Stomach smooth muscle (tissue), 2 donors: ENCODE measurements at regions not wholly inside any gene's neighbourhood (a gene's known extent, or its start where the extent isn't known, plus 50 kb on each side); places are given as distances from the start of the nearest gene placed in this dataset.

ENCODE experiments used
- H3K27ac ChIP-seq: one replicate; pipeline ENCODE4 v1.7.0; 2013; ENCODE audit warnings: mild to moderate bottlenecking, low read length, inconsistent platforms
- H3K27me3 ChIP-seq, 2 donors: one replicate each; pipeline ENCODE4 v1.7.0; 2013; ENCODE audit warnings: low read length in 2 of 2; ENCODE audit not compliant: insufficient read depth in 2 of 2, control insufficient read depth in 1 of 2
- H3K36me3 ChIP-seq, 2 donors: one replicate each; pipeline ENCODE4 v1.7.0; 2013; ENCODE audit warnings: low read length in 2 of 2; ENCODE audit not compliant: control insufficient read depth in 2 of 2, insufficient read depth in 2 of 2
- H3K4me1 ChIP-seq: one replicate; pipeline ENCODE4 v1.7.0; 2013; ENCODE audit warnings: low read length; ENCODE audit not compliant: control insufficient read depth, insufficient read depth
- H3K4me3 ChIP-seq, 2 donors: one replicate each; pipeline ENCODE4 v1.7.0; 2013; ENCODE audit warnings: low read length in 2 of 2
- H3K9ac ChIP-seq, 2 donors: one replicate each; pipeline ENCODE4 v1.7.0; 2013; ENCODE audit warnings: low read length in 2 of 2, mild to moderate bottlenecking in 1 of 2
- H3K9me3 ChIP-seq, 2 donors: one replicate each; pipeline ENCODE4 v1.7.0; 2013; ENCODE audit warnings: low read length in 2 of 2; ENCODE audit not compliant: control insufficient read depth in 2 of 2
- donor health status: healthy.
- donor health status: Pancreatic carcinoma.

DNA sequence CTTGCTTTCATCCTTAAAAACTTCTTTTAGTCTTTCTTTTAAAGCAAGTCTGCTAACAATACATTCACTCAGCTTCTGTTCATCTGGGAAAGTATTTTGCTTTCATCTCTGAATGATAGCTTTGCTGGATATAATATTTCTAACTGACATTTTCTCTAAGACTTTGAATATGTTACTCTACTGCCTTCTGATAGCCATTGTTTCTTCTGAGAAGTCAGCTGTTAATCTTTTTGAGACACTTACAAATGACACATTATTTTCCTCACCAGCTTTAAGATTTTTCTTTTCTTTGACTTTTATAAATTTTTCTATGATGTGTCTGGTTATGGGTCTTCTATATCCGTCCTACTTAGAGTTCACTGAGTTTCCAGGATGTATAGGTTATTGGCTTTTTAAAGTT is 643.1 kb downstream of the KCNA4 start:
- Histone ChIP-seq H3K36me3 (no peaks in the 10 kb centered on the region), H3K9me3 (no peaks in the 10 kb centered on the region), H3K9ac (no peak overlapping the region), H3K4me1 (no peaks in the 10 kb centered on the region), H3K4me3 (no peak overlapping the region), H3K27ac (no peak overlapping the region), H3K27me3 (no peaks in the 10 kb centered on the region)

DNA sequence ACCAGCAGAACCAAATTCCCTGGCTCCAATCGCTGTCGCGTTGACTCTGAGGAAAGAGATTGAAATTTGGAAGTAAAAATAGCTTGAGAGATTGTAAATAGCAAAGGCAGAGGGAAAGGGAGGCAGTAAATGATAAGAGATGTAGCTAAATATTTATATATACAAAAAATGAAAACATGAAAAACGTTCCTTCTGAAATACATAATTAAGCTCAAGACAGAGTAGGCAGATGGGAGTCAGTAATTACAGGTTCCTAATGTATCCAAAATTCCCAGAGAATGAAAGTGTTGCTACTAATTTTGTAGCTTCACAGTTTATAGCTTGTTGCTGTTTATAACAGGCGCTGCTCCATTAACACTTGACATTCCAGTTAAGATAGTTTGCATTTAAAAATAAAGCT is 648.7 kb downstream of the KCNA4 start:
- no peaks in the 10 kb centered on the region for H3K4me1 ChIP-seq
- no peak overlapping the region for H3K4me3 ChIP-seq
- H3K9me3 ChIP-seq = no peaks in the 10 kb centered on the region
- no peaks in the 10 kb centered on the region for H3K27me3 ChIP-seq
- no peaks in the 10 kb centered on the region for H3K36me3 ChIP-seq
- H3K27ac ChIP-seq = no peak overlapping the region
- no peak overlapping the region for H3K9ac ChIP-seq

DNA sequence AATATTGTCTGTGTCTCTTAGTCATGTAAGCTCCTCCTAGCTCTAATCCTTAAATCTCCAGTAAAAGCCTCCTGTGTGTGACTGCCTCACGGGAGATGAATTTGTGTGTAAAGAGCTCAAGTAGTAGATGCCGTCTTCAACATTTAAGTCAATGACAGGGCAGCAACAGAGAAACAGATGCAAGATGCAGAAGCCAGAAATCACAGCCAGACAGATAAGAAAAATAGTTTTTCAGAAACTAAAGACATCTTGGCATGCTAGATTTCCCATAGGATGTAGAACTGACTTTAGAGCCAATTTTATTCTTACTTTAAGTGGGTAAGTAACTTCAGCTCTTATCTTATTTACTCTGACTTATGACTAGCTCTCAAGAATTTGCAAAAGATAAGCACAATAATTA is 652.8 kb downstream of the KCNA4 start:
- Histone ChIP-seq H3K9ac (no peak overlapping the region), H3K27ac (no peak overlapping the region), H3K9me3 (no peaks in the 10 kb centered on the region), H3K36me3 (no peaks in the 10 kb centered on the region), H3K4me3 (no peak overlapping the region), H3K27me3 (no peaks in the 10 kb centered on the region), H3K4me1 (no peaks in the 10 kb centered on the region)

DNA sequence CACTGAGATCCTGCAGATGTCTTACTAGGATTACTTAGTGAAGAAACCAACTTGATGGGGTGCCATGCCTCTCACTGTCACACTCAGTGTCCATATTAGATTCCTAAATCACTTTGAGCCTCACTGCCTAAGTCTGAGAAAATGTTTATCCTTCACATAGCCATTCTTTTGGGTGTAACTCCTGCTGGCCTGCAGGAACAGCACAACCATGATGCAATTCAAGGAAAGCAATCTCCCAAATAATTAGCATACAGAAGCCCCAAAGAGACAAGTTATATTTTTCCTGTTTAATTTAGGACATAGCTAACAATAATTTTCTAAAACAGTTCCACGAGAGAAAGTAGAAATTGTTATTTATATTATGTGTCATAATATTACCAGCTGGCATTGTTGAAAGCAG is 655.5 kb downstream of the KCNA4 start:
- Histone ChIP-seq H3K36me3 (no peaks in the 10 kb centered on the region), H3K27ac (no peak overlapping the region), H3K4me1 (no peaks in the 10 kb centered on the region), H3K9me3 (no peaks in the 10 kb centered on the region), H3K9ac (no peak overlapping the region), H3K4me3 (no peak overlapping the region), H3K27me3 (no peaks in the 10 kb centered on the region)

DNA sequence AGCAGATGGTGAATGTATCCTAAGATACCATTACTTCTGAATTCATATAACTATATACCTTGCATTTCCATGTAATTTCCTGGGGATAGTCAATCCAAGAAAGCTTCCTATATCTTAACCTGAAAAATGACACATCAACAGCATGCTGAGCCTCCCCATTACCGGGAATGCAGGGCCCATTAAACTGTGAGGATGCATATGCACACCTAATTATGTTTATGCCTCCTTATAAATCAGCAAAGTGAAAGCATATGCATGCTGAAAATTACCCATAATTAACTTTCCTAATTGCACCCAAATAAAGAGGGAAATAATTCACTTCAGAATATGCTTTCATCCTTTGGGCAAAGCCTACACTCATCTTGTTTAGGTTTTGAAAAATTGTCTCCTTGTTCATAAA is 663.0 kb downstream of the KCNA4 start:
- Histone ChIP-seq H3K27ac (no peak overlapping the region), H3K9me3 (no peaks in the 10 kb centered on the region), H3K4me1 (no peaks in the 10 kb centered on the region), H3K4me3 (no peak overlapping the region), H3K9ac (no peak overlapping the region), H3K27me3 (no peaks in the 10 kb centered on the region), H3K36me3 (no peaks in the 10 kb centered on the region)

DNA sequence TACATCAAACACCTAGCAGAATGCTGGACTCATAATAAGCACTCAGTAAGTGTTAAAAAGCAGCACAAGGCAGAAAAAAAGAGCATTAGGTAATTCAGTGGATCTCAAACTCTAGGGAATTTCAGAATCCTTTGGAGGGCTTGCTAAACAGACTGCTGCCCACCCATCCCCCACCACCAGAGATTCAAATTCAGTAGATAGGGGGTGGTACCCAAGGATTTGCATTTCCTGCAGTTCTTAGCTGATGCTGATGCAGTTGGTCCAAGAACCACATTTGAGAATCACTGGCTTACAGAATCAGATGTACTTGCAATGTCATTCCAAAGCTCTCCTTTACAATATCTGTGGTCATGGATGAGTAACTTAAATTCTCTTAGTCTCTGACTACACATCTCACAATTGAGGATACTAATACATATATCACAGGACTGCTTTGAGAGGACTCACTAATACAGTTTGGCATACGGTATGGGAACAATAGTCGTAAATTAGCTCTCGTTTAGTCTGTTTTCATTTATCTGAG is 664.5 kb downstream of the KCNA4 start:
- Histone ChIP-seq H3K9ac (no peak overlapping the region), H3K4me3 (no peak overlapping the region), H3K36me3 (no peaks in the 10 kb centered on the region), H3K27me3 (no peaks in the 10 kb centered on the region), H3K27ac (no peak overlapping the region), H3K9me3 (no peaks in the 10 kb centered on the region), H3K4me1 (no peaks in the 10 kb centered on the region)

DNA sequence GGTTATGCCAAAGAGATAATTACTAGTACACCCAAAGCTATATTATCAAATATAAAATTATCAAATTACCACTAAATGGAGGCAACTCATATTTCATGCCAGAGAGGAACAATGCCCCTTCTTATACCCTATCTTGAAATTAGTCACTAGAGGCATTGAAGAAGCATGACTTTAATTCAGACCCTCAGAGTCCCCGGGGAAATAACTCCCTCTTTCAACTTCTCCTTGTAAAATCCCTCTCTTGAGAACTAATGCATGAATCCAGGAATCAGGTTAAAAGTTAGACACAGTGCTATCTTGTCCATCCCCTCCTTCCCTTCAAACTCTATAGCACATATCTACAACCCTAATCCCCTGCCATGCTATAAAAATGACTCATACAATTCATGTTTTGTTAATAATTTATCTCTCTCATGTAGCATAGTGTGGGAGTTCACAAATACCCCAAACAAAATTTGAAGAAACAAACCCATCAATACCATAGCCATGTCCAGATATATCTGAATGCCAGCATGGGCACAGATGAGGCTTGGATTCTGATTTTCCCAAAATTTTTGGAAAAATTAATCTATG is 665.4 kb downstream of the KCNA4 start:
- Histone ChIP-seq H3K27me3 (no peaks in the 10 kb centered on the region), H3K27ac (no peak overlapping the region), H3K36me3 (no peaks in the 10 kb centered on the region), H3K4me1 (no peaks in the 10 kb centered on the region), H3K4me3 (no peak overlapping the region), H3K9me3 (no peaks in the 10 kb centered on the region), H3K9ac (no peak overlapping the region)

DNA sequence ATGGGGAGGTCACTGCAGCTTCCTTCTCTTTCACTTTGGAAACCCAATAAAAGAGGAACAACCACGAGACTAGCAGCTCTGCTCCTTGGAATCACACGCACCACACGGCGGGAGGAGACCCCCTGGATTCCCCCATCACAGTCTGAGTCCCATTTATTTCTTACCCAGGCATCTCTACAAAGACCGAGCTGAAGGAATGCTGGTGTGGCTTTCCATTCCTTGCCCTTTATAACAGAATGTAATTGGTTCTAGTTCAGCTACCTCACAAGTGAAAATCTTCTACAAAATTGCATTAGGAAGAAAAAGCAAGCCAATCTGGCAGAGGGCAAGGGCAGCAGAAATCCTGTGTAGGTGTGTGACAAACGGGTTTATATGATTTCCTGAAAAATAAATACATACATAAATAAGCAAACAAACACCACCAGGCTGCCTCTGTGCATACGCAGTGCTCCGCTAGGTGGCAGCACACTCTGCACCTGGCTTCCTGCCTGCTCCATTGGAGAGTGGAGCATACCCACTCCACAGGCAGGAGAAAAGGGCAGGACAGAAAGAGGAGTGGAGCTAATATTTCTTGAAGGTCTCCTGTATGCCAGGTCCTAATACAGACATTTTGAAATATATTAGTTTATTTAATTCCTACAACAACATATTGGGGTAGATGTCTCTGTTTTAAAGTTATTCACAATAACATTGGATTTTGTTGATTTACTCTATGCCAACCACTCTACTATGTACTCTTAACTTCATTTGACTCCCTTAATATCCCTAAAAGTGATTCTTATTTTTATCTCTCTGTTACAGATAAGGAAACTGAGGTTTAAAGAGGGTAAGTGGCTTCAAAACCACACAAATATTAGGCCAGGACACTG is 673.1 kb downstream of the KCNA4 start:
- H3K4me3 ChIP-seq = no peak overlapping the region
- no peaks in the 10 kb centered on the region for H3K4me1 ChIP-seq
- H3K9ac ChIP-seq = no peak overlapping the region
- no peak overlapping the region for H3K27ac ChIP-seq
- no peaks in the 10 kb centered on the region for H3K27me3 ChIP-seq
- no peaks in the 10 kb centered on the region for H3K36me3 ChIP-seq
- no peaks in the 10 kb centered on the region for H3K9me3 ChIP-seq

DNA sequence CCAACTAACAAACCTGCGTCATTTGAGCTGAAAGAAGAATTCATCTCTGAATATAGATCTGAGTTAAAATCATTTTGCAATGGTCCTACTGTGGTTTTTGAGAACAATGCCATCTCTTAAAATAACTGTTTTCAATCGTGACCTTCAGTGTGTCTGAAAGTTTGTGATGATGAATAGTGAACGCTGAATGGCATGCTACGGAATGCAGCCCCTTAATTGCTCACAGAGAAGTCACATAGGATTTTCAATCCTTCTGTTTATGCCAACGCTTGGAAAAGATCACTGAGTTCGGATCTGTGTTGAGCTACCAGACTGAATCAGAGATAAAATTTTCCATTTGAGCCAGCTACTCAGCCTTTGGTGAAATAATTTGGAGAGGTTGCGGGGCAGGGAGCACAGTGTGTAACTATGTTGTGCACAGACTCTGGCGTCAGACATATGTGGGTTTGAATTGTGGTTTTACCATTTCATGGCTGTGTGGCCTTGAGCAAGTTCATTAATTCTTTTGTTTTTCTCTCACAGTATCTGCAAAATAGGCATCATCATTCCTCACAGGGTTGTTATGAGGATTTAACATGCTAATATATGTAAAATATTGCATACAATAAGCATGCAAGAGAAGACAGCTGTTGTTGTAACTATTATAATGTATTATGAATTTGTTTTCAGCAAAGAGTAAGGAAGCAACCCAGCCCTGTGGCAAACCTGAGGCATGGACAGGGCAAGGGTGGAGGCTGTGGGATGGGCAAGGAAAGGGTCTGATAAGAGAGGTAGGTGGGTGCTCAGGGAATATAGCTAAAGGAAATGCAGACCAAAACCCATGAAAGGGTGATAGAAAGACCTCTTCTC is 679.9 kb downstream of the KCNA4 start:
- Histone ChIP-seq H3K27ac (no peak overlapping the region), H3K27me3 (peaks cover 0 to 2% of the 10 kb centered on the region in 2 donors), H3K4me1 (no peaks in the 10 kb centered on the region), H3K4me3 (no peak overlapping the region), H3K36me3 (no peaks in the 10 kb centered on the region), H3K9ac (no peak overlapping the region), H3K9me3 (no peaks in the 10 kb centered on the region)

DNA sequence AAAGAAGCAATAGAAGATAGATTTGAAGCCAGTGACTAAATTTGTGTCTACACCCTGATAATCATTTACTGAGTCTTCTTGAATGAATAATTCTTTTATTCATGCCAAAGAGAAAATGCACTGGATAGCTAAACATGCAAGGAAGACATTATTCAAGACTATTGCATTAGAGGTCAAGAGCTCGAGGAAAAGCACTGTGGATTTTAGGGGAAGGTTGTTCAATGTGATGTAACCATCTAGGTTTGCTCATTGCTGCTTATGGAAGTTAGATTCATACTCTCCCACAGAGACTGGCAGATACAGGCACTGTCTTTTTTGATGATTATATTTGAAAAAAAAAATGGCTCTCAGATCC is 682.1 kb downstream of the KCNA4 start:
- no peaks in the 10 kb centered on the region for H3K4me1 ChIP-seq
- no peak overlapping the region for H3K27ac ChIP-seq
- no peaks in the 10 kb centered on the region for H3K9me3 ChIP-seq
- H3K36me3 ChIP-seq = no peaks in the 10 kb centered on the region
- peaks cover 0 to 2% of the 10 kb centered on the region in 2 donors for H3K27me3 ChIP-seq
- H3K9ac ChIP-seq = no peak overlapping the region
- no peak overlapping the region for H3K4me3 ChIP-seq
